ENCODE measurements at regions not wholly inside any gene's neighbourhood (a gene's known extent, or its start where the extent isn't known, plus 50 kb on each side); places are given as distances from the start of the nearest gene placed in this dataset.

DNA sequence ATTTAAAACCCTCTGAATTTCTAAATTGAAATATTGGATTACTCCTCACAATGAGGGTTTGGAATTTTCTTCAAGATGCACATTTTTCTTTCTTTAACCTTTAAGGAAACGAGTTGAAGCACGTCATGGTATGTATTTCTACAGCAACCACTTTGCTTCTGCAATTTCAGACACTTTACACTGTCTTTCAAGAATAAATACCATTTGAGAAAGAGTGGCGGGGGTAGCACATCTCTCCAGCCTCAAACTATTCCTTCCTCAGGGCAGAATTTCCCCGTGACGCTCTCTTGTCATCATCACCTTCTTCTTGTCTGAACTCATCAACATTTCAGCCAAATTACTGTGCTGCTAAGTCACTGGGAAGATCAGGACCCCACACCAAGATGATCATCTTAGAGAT, 1073.4 kb downstream of the EFNB2 start:
- TF ChIP-seq, protein P1, sequence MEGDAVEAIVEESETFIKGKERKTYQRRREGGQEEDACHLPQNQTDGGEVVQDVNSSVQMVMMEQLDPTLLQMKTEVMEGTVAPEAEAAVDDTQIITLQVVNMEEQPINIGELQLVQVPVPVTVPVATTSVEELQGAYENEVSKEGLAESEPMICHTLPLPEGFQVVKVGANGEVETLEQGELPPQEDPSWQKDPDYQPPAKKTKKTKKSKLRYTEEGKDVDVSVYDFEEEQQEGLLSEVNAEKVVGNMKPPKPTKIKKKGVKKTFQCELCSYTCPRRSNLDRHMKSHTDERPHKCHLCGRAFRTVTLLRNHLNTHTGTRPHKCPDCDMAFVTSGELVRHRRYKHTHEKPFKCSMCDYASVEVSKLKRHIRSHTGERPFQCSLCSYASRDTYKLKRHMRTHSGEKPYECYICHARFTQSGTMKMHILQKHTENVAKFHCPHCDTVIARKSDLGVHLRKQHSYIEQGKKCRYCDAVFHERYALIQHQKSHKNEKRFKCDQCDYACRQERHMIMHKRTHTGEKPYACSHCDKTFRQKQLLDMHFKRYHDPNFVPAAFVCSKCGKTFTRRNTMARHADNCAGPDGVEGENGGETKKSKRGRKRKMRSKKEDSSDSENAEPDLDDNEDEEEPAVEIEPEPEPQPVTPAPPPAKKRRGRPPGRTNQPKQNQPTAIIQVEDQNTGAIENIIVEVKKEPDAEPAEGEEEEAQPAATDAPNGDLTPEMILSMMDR (IDR thresholded peaks at IDR 0.05), result no peak
- TF ChIP-seq POLR2A (IDR thresholded peaks at IDR 0.05), result no peak

Data from thyroid gland (tissue), 4 donors.